ENCODE measurements at regions not wholly inside any gene's neighbourhood (a gene's known extent, or its start where the extent isn't known, plus 50 kb on each side); places are given as distances from the start of the nearest gene placed in this dataset.
A peak's percentile ranks its signal among the peaks of the same experiment; 100 is the strongest.

DNA sequence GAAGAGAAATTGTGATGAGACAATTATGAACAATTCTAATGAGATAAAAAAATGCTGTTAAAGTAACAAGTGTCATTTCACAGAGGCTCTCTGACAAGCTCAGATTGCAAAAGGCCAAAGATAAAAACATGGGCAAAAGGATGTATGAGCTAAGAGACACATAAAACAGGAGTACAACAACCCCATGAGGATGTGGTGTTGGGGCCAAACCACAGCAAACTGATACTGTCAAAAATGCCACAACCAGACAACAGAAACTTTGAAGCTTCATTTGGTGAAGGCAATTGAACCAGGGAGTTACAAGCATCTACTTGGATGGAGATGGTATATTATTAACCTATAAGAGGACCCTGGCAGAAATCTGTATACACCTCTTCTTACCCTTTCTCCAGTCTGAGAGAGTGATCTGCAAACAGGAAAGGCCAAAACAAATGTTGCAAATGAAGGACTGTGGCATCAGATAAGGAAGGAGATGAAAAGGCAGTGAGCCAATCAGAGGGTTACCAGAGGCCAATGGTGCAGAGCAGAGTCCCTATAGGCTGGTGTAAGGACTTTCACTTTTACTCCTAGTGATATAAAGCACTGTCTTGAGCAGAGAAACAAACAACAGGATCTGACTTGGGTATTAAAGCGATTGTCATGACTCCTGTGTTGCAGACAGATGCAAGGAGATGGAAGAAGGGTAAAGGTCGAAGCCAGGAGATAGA, 659.0 kb downstream of the NTRK3 start:
- 44% methylated on average over 1 of the region's 2 CpGs for WGBS (ENCODE audit: insufficient coverage)
- H3K4me1 ChIP-seq (ENCODE audit: control extremely low read depth in 1 of 4, control insufficient read depth in 4 of 4, insufficient read depth in 4 of 4, low read length in 3 of 4): no peaks in the 10 kb centered on the region
- H3K36me3 ChIP-seq (ENCODE audit: control insufficient read depth in 4 of 4, insufficient read depth in 4 of 4, low read length in 3 of 4): no peaks in the 10 kb centered on the region
- CTCF ChIA-PET: no interaction called here
- POLR2A ChIA-PET: no interaction called here
- no peaks in the 10 kb centered on the region for H3K27me3 ChIP-seq (replicated peaks in 2 of 5; ENCODE audit: control insufficient read depth in 4 of 5, insufficient read depth in 5 of 5, low read length in 4 of 5)
- no peak overlapping the region for H3K4me3 ChIP-seq (ENCODE audit: control insufficient read depth in 1 of 7, extremely low read depth in 1 of 7, insufficient read depth in 4 of 7, low read depth in 2 of 7, low read length in 6 of 7)
- H3K27ac ChIP-seq (ENCODE audit: insufficient read depth in 1 of 2, low read depth in 1 of 2, low read length in 2 of 2, poor library complexity in 1 of 2, severe bottlenecking in 2 of 2): no peak overlapping the region
- peaks cover 0 to 3% (median 0%) of the 10 kb centered on the region in 5 experiments for H3K9me3 ChIP-seq (ENCODE audit: control extremely low read depth in 1 of 5, control insufficient read depth in 4 of 5, insufficient read depth in 2 of 5, low read depth in 1 of 5, low read length in 4 of 5)
- peak; percentile 8 to 34 (median 32) for DNase-seq

- ChIA-PET POLR2A (no interaction called here), CTCF (no interaction called here)
- Histone ChIP-seq H3K27ac (ENCODE audit: insufficient read depth in 1 of 2, low read depth in 1 of 2, low read length in 2 of 2, poor library complexity in 1 of 2, severe bottlenecking in 2 of 2) (no peak overlapping the region), H3K27me3 (replicated peaks in 2 of 5; ENCODE audit: control insufficient read depth in 4 of 5, insufficient read depth in 5 of 5, low read length in 4 of 5) (no peaks in the 10 kb centered on the region), H3K4me3 (ENCODE audit: control insufficient read depth in 1 of 7, extremely low read depth in 1 of 7, insufficient read depth in 4 of 7, low read depth in 2 of 7, low read length in 6 of 7) (no peak overlapping the region), H3K36me3 (ENCODE audit: control insufficient read depth in 4 of 4, insufficient read depth in 4 of 4, low read length in 3 of 4) (no peaks in the 10 kb centered on the region), H3K9me3 (ENCODE audit: control extremely low read depth in 1 of 5, control insufficient read depth in 4 of 5, insufficient read depth in 2 of 5, low read depth in 1 of 5, low read length in 4 of 5) (peaks cover 0 to 3% (median 0%) of the 10 kb centered on the region in 5 experiments), H3K4me1 (ENCODE audit: control extremely low read depth in 1 of 4, control insufficient read depth in 4 of 4, insufficient read depth in 4 of 4, low read length in 3 of 4) (no peaks in the 10 kb centered on the region)
- no peak for DNase-seq
- WGBS (ENCODE audit: insufficient coverage): 81% methylated on average over 2 of the region's 2 CpGs
Observed at GRCh38 chr15:87591582-87591981, 665.0 kb downstream of the NTRK3 start.

- DNase-seq: no peak
- Histone ChIP-seq H3K27ac (ENCODE audit: insufficient read depth in 1 of 2, low read depth in 1 of 2, low read length in 2 of 2, poor library complexity in 1 of 2, severe bottlenecking in 2 of 2) (no peak overlapping the region), H3K36me3 (ENCODE audit: control insufficient read depth in 4 of 4, insufficient read depth in 4 of 4, low read length in 3 of 4) (no peaks in the 10 kb centered on the region), H3K27me3 (replicated peaks in 2 of 5; ENCODE audit: control insufficient read depth in 4 of 5, insufficient read depth in 5 of 5, low read length in 4 of 5) (no peaks in the 10 kb centered on the region), H3K9me3 (ENCODE audit: control extremely low read depth in 1 of 5, control insufficient read depth in 4 of 5, insufficient read depth in 2 of 5, low read depth in 1 of 5, low read length in 4 of 5) (peaks cover 0 to 3% (median 0%) of the 10 kb centered on the region in 5 experiments), H3K4me1 (ENCODE audit: control extremely low read depth in 1 of 4, control insufficient read depth in 4 of 4, insufficient read depth in 4 of 4, low read length in 3 of 4) (no peaks in the 10 kb centered on the region), H3K4me3 (ENCODE audit: control insufficient read depth in 1 of 7, extremely low read depth in 1 of 7, insufficient read depth in 4 of 7, low read depth in 2 of 7, low read length in 6 of 7) (no peak overlapping the region)
- CTCF ChIA-PET: no interaction called here
- POLR2A ChIA-PET: no interaction called here
- no CpG with 5 or more reads among the region's 1 CpG for WGBS (ENCODE audit: insufficient coverage)
Observed at GRCh38 chr15:87591042-87591441, 665.5 kb downstream of the NTRK3 start.

DNA sequence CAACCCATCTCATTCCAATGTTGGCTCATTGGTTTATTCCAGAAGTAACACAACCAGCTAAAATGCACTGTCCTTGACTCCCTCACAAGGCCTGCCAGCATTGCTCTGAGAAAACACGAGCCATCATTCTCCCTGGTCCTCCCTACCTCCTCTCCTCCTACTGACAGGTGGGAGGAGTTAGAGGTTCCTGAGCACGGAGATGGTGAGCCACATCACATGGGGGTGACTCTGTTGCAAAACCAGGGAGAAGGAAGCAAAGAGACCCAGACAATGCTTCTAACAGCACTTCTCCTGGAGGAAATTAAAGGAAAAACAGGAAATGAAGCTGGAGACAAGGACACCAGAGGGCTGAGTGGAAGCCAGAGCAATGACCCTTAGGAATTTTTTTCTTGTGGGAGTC, 667.4 kb downstream of the NTRK3 start:
- no peaks in the 10 kb centered on the region for H3K4me1 ChIP-seq (ENCODE audit: control extremely low read depth in 1 of 4, control insufficient read depth in 4 of 4, insufficient read depth in 4 of 4, low read length in 3 of 4)
- peaks cover 0 to 3% (median 0%) of the 10 kb centered on the region in 5 experiments for H3K9me3 ChIP-seq (ENCODE audit: control extremely low read depth in 1 of 5, control insufficient read depth in 4 of 5, insufficient read depth in 2 of 5, low read depth in 1 of 5, low read length in 4 of 5)
- DNase-seq: no peak
- no peak overlapping the region for H3K27ac ChIP-seq (ENCODE audit: insufficient read depth in 1 of 2, low read depth in 1 of 2, low read length in 2 of 2, poor library complexity in 1 of 2, severe bottlenecking in 2 of 2)
- ChIA-PET CTCF (no interaction called here), POLR2A (no interaction called here)
- no peaks in the 10 kb centered on the region for H3K36me3 ChIP-seq (ENCODE audit: control insufficient read depth in 4 of 4, insufficient read depth in 4 of 4, low read length in 3 of 4)
- H3K4me3 ChIP-seq (ENCODE audit: control insufficient read depth in 1 of 7, extremely low read depth in 1 of 7, insufficient read depth in 4 of 7, low read depth in 2 of 7, low read length in 6 of 7): no peak overlapping the region
- WGBS (ENCODE audit: insufficient coverage): 86% methylated on average over 1 of the region's 2 CpGs
- H3K27me3 ChIP-seq (replicated peaks in 2 of 5; ENCODE audit: control insufficient read depth in 4 of 5, insufficient read depth in 5 of 5, low read length in 4 of 5): peaks cover 0 to 3% (median 0%) of the 10 kb centered on the region in 5 experiments

DNA sequence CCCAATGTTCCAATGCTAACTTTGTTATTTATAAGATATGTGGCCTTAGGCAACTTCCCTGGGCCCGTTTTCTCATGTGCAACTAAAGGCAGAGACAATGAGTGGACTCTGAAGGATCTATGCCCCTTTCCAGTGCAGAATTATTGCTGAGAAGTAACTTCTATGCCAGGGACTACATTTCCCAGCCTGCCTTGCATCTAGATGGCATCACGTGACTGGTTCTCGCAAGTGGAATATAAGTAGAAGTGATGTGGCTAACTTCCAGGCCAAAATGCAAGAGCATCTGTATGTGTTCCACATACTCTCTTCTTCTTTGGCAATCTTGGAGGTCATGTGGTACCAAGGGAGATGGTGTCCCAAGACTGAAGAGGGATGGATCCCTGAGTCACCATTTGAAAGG, 674.4 kb downstream of the NTRK3 start:
- Histone ChIP-seq H3K27me3 (replicated peaks in 2 of 5; ENCODE audit: control insufficient read depth in 4 of 5, insufficient read depth in 5 of 5, low read length in 4 of 5) (peaks cover 0 to 3% (median 0%) of the 10 kb centered on the region in 5 experiments), H3K27ac (ENCODE audit: insufficient read depth in 1 of 2, low read depth in 1 of 2, low read length in 2 of 2, poor library complexity in 1 of 2, severe bottlenecking in 2 of 2) (no peak overlapping the region), H3K4me1 (ENCODE audit: control extremely low read depth in 1 of 4, control insufficient read depth in 4 of 4, insufficient read depth in 4 of 4, low read length in 3 of 4) (no peaks in the 10 kb centered on the region), H3K36me3 (ENCODE audit: control insufficient read depth in 4 of 4, insufficient read depth in 4 of 4, low read length in 3 of 4) (no peaks in the 10 kb centered on the region), H3K4me3 (ENCODE audit: control insufficient read depth in 1 of 7, extremely low read depth in 1 of 7, insufficient read depth in 4 of 7, low read depth in 2 of 7, low read length in 6 of 7) (no peak overlapping the region), H3K9me3 (ENCODE audit: control extremely low read depth in 1 of 5, control insufficient read depth in 4 of 5, insufficient read depth in 2 of 5, low read depth in 1 of 5, low read length in 4 of 5) (no peaks in the 10 kb centered on the region)
- ChIA-PET POLR2A (no interaction called here), CTCF (no interaction called here)
- WGBS (ENCODE audit: insufficient coverage): 86% methylated on average over 1 of the region's 3 CpGs
- DNase-seq: no peak

- DNase-seq: no peak
- Histone ChIP-seq H3K4me3 (ENCODE audit: control insufficient read depth in 1 of 7, extremely low read depth in 1 of 7, insufficient read depth in 4 of 7, low read depth in 2 of 7, low read length in 6 of 7) (no peak overlapping the region), H3K36me3 (ENCODE audit: control insufficient read depth in 4 of 4, insufficient read depth in 4 of 4, low read length in 3 of 4) (no peaks in the 10 kb centered on the region), H3K9me3 (ENCODE audit: control extremely low read depth in 1 of 5, control insufficient read depth in 4 of 5, insufficient read depth in 2 of 5, low read depth in 1 of 5, low read length in 4 of 5) (no peaks in the 10 kb centered on the region), H3K27ac (ENCODE audit: insufficient read depth in 1 of 2, low read depth in 1 of 2, low read length in 2 of 2, poor library complexity in 1 of 2, severe bottlenecking in 2 of 2) (no peak overlapping the region), H3K4me1 (ENCODE audit: control extremely low read depth in 1 of 4, control insufficient read depth in 4 of 4, insufficient read depth in 4 of 4, low read length in 3 of 4) (no peaks in the 10 kb centered on the region), H3K27me3 (replicated peaks in 2 of 5; ENCODE audit: control insufficient read depth in 4 of 5, insufficient read depth in 5 of 5, low read length in 4 of 5) (peaks cover 0 to under 1% (median 0%) of the 10 kb centered on the region in 5 experiments)
- POLR2A ChIA-PET: no interaction called here
- CTCF ChIA-PET: no interaction called here
- 100% methylated on average over 2 of the region's 9 CpGs for WGBS (ENCODE audit: insufficient coverage)
Observed at GRCh38 chr15:87579537-87579936, 677.0 kb downstream of the NTRK3 start.

DNA sequence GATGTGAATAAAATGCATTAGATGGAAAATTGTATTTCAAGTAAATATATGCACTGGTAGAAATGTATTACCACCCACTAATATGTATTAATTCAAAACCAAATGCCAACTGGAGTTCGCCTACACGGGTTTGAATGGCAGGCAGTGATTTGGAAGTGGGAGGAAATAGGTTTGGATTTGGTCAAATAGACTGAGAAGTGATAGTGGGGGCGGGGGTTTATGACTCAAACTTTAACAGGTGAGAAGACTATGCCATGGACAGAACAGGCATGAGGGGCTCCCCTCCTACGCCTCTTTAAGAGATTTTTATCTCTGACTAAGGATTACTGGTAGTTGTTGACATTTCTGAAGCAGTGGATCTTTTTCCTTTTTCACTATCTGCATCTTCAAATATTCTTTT, 677.8 kb downstream of the NTRK3 start:
- Histone ChIP-seq H3K36me3 (ENCODE audit: control insufficient read depth in 4 of 4, insufficient read depth in 4 of 4, low read length in 3 of 4) (no peaks in the 10 kb centered on the region), H3K27ac (ENCODE audit: insufficient read depth in 1 of 2, low read depth in 1 of 2, low read length in 2 of 2, poor library complexity in 1 of 2, severe bottlenecking in 2 of 2) (no peak overlapping the region), H3K9me3 (ENCODE audit: control extremely low read depth in 1 of 5, control insufficient read depth in 4 of 5, insufficient read depth in 2 of 5, low read depth in 1 of 5, low read length in 4 of 5) (no peaks in the 10 kb centered on the region), H3K4me1 (ENCODE audit: control extremely low read depth in 1 of 4, control insufficient read depth in 4 of 4, insufficient read depth in 4 of 4, low read length in 3 of 4) (no peaks in the 10 kb centered on the region), H3K4me3 (ENCODE audit: control insufficient read depth in 1 of 7, extremely low read depth in 1 of 7, insufficient read depth in 4 of 7, low read depth in 2 of 7, low read length in 6 of 7) (no peak overlapping the region), H3K27me3 (replicated peaks in 2 of 5; ENCODE audit: control insufficient read depth in 4 of 5, insufficient read depth in 5 of 5, low read length in 4 of 5) (no peaks in the 10 kb centered on the region)
- DNase-seq: no peak
- no CpG with 5 or more reads among the region's 4 CpGs for WGBS (ENCODE audit: insufficient coverage)
- CTCF ChIA-PET: no interaction called here
- POLR2A ChIA-PET: no interaction called here

Data from common myeloid progenitor, CD34-positive (primary cell).